SHP77 (cell line): ENCODE measurements at regions not wholly inside any gene's neighbourhood (a gene's known extent, or its start where the extent isn't known, plus 50 kb on each side); places are given as distances from the start of the nearest gene placed in this dataset.

Experiments
- DNase-seq, 2 experiments: peaks; one replicate each; lab custom pipeline; 2025; lab: John Stamatoyannopoulos, UW

DNA sequence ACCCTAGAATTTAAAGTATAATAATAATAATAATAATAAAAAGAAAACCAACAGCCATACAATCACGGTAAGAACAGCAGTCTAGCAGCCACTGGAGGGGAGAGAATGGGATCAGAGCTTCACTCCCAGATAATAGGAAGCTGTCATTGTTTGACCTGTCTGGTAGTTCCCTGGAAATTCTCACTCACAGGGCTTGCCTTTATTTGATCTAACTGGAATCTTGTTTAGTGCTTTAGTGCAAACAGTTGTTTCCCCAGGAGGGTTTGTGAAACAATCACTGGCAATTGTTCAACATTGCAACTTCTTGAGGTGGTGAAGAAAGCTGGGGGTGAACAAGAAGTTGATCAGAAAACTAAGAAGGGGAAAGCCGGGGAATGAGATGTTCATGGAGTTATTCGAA is 68.7 kb upstream of the PTCSC3 start:
- no peak for DNase-seq

GRCh38 chr14:36243183-36243582 is 66.7 kb upstream of the PTCSC3 start:
- DNase-seq: no peak

DNA sequence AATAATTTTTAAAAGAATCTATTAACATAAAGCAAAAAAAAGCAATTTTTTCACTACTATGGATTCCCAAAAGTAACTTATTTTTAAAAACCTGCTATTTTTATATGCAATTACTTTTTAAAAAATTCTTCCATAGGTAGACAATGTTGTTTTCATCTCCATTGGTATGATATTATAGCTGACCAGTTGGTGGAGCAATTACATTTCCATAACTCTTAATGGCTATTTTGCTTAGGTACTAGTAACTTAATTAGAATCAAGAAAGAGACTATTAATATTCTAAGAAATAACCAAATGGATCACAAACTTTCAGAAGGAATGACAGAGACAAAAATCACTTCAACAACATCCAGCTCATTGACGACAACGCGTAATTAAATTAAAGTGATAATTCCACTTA is 64.7 kb upstream of the PTCSC3 start:
- no peak for DNase-seq

DNA sequence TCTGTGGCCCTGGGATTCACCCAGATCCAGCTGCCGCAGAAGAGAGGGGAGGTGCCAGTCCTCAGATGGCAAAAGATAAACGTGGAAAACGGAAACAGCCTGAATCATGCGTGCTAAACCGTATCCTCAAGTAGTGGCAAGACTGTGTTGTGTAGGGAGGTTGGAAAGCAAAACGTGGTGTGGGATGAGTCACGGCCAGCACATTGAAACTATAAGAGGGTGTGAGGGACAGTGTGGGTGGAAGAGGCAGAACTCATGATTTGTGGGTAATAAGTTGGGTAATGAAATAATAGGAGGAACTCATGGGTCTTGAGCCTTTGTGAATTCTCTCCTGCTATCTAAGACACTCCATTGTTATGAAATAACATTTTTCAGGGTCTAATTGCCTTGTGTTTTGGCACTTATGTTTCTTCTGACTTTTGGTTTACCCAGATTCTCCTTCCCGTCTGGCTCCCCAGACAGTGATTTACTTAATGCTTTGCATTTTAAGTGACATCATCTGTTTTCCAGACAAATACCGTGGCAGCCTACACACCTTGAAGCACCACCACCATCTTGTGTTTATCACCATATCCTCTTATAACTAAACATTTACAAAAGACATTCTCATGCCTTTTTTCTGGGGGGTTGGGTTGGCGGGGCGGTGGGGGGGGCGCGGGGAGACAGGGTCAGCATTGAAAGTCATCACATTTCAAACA is 62.3 kb upstream of the PTCSC3 start:
- DNase-seq: peak; percentile 57 to 61

- DNase-seq: no peak
Measured at GRCh38 chr14:36233217-36233616, 56.7 kb upstream of the PTCSC3 start.

DNA sequence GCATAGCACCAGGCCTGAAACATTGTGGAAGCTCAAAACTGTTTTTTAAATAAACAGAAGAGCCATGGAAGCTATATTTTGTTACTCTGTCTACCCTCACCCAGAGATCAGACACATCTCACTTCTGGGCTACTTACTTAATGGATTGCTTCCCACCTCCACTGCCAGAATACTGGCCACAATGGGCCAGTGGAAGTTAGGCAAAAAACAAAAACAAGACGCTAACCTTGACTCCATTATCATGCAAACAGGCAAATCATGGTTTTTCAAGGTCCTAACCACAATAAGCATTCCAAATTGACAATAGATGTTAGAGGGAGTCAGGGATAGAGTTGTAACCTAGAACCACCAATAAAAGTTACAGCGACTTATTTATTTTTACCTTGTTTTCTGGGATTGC is 52.7 kb upstream of the PTCSC3 start:
- no peak for DNase-seq

DNA sequence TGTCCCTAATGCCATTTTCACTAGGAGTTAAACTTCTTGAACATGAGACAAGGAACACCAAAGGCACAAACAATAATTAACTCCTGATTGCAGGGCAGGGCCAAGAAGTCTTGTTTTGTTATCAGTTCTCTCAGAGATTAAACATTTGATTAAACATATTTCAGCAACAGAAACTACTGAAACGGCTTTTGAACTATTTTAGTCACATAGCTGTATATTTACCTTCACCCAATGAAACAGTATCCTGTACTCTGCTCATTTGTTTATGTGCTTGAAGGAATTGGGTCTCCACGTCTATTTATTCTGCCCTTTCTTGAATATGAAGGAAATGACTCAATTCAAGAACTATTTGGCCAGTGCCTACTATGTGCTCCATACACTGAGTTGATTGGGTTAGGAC is 51.3 kb upstream of the PTCSC3 start:
- no peak for DNase-seq

DNA sequence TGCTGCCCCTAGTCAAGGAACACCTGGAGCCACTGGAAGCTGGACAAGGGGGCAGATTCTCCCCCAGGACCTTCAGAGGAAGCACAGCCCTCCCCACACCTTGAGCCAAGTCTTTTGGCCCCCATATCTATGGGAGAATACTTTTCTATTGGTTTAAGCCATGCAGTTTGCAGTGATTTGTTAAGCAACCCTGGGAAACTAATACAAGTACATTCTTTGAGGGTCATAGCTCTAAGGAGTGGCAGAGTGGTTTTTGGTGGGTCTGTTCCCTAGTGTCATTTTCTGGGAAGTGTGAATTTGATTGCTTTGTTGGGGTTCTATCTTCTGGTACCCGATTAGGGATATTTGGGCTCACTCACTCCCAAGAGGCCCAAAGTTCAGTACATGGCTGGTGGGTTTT is 50.8 kb upstream of the PTCSC3 start:
- DNase-seq: no peak
